CD4-positive, alpha-beta T cell treated with Interleukin-21 for 1 hour (primary cell): ENCODE measurements at regions not wholly inside any gene's neighbourhood (a gene's known extent, or its start where the extent isn't known, plus 50 kb on each side); places are given as distances from the start of the nearest gene placed in this dataset.
"Not testable (repeated sequence)": the region's sequence is repeated elsewhere in the genome, so short reads cannot be mapped to it uniquely, and the experiment has no call there.

ENCODE experiments used
- DNase-seq: peaks from one replicate; pipeline ENCODE4 v3.0.0-alpha.2; 2020

DNA sequence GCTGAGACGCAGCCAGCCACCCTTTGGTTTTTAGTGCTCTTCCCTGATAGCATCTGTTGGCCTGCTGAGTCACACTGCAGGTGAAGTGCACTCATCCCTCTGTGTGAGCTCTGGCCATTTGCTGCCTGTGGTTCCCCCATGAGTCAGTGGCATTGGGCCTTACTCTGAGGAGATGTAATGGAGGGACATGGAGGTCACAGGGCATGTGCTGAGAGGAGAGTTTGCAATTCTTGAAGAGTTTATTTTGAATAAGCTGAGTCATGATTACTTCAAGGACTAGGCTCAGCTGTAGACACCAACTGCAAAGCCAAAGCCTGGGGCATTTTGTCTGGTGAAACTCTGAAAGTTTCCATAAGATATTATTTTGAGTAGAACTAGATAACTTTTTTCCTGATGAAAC is 200.3 kb downstream of the BCL2L11 start:
- DNase-seq: not testable (repeated sequence)

GRCh38 chr2:111323384-111323783 is 202.7 kb downstream of the BCL2L11 start:
- not testable (repeated sequence) for DNase-seq

DNA sequence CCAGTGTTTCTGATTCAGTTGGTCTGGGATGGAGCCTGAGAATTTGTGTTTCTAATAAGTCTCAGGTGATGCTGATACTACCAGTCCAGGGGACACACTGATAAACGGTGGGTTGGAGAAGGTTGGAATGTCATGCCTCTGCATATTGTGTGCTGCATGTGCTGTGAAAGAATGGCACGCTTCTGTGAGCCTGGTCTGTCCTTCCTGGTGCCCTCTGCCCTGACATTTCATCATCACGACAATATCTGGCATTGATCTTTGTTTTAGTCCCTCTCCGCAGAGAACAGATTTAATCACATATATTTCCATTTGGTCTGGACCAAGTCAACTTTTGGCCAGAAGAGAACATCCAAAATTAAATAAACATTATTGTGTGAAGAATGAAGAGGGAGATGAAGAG is 207.0 kb downstream of the BCL2L11 start:
- DNase-seq: not testable (repeated sequence)

DNA sequence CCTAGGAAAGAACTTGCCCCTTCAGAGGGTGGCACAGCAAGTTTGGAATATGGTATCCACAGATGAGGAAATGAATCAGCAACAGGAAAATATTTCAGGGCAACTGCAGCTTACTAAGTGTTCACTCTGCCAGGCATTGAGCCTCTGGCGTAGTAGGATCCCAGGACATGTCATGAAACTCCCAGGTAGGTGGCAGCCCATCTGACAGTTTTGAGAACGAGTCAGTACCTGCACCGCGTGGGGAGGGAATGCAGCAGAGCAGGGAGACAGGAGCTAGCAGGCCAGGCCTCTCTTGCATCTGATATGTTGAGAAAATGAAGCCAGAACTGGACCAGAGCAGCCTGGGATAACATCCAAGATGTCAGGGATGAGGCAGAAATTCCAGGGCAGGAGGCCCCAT is 208.6 kb downstream of the BCL2L11 start:
- DNase-seq: not testable (repeated sequence)

DNA sequence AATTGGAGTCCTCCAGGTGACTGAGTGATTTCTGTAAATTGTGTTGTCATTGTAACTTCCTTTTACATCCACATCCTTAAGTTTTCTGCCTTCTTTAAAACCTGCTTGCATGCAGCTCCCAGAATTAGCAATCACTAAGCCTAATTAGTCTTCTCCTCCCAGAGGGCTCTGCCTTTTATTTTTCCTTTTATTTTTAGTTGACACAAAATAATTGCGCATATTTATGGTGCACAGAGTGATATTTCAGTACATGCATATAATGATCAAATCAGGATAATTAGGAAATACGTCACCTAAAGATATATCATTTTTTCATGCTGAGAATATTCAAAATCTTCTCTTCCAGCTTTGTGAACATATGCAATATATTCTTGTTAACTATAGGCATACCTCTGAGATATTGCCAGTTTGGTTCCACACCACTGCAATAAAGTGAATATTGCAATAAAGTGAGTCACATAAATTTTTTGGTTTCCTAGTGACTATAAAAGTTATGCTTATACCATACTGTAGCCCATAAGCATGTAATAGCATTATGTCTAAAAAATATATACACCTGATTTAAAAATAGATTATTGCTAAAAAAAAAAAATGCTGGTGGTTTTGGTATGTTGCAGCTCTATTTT is 210.5 kb downstream of the BCL2L11 start:
- DNase-seq: not testable (repeated sequence)

DNA sequence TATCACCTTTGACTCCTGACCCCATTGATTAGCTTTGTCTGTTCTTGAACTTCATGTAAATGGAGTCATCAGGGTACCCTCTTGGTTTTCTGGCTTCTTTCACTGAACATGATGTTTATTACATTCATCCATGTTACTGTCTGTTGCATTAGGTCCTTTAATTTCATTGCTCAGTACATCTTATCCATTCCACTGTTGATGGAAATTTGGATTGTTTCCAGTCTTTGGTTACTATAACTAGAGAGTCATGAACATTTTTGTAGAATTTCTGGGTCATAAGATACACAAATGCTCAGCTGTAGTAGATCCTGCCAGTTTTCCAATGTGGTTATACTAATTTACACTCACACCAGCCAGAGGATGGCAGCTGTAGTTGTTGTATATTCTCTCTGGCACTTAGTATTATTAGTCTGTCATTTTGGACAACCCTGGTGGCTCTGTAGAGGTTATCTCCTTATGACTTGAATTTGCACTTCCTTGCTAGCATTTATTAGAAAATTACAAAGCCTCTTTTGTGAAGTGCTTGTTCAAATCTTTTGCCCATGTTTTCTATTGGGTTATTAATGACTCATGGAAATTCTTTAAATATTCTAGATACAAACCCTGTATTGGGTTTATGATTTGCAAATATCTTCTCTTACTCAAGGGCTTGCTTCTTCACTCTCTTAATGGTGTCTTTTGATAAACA is 214.7 kb downstream of the BCL2L11 start:
- DNase-seq: not testable (repeated sequence)

GRCh38 chr2:111338474-111338873 is 217.8 kb downstream of the BCL2L11 start:
- DNase-seq: not testable (repeated sequence)

DNA sequence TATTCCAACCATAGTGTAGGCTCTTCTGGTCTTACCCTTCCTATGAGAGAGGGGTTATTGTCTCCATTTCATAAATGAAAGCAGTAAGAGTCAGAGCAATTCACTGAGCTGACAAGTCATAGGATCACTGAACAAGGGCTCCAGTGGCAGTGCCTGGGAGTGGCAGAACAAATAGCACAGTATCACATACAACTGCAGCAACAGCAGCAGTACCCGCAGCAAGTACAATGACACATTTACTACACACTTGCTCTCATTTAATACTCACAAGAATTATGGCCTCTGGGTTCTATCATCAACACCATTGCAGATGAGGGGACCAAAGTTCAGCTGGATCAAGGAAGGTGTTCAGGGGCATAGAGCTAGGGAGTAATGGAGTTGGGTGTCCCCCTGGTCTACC is 218.8 kb downstream of the BCL2L11 start:
- DNase-seq: not testable (repeated sequence)

- not testable (repeated sequence) for DNase-seq
Observed at GRCh38 chr2:111344590-111344989, 223.9 kb downstream of the BCL2L11 start.

GRCh38 chr2:111345439-111345838 is 224.7 kb downstream of the BCL2L11 start:
- DNase-seq: not testable (repeated sequence)

GRCh38 chr2:111346018-111346930 is 225.6 kb downstream of the BCL2L11 start:
- DNase-seq: not testable (repeated sequence)

GRCh38 chr2:111347695-111348094 is 227.0 kb downstream of the BCL2L11 start:
- DNase-seq: not testable (repeated sequence)

DNA sequence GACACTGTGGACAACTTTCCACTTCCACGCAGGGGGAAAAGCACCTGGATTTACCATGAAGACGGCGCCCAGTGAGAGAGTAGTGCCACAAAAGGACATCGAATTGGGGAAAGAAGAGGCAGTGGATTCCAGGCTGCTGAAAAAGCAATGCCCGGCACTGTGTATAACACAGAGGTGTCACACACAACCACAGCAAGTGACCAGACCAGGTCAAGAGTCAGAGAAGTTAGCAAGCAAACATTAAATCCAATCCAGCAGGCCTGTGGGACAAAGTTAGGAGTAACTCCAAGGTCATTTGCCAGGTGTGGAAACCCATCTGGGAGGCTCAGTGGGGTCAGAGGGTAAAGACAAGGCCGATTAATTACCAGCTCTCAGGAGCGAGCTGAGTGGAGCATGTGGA is 227.6 kb downstream of the BCL2L11 start:
- not testable (repeated sequence) for DNase-seq

- not testable (repeated sequence) for DNase-seq
Observed at GRCh38 chr2:111355022-111355817, 234.5 kb downstream of the BCL2L11 start.

- not testable (repeated sequence) for DNase-seq
Observed at GRCh38 chr2:111355823-111356511, 235.3 kb downstream of the BCL2L11 start.

- not testable (repeated sequence) for DNase-seq
Observed at GRCh38 chr2:111356512-111357031, 235.9 kb downstream of the BCL2L11 start.

GRCh38 chr2:111365986-111366640 is 245.4 kb downstream of the BCL2L11 start:
- DNase-seq: not testable (repeated sequence)

DNA sequence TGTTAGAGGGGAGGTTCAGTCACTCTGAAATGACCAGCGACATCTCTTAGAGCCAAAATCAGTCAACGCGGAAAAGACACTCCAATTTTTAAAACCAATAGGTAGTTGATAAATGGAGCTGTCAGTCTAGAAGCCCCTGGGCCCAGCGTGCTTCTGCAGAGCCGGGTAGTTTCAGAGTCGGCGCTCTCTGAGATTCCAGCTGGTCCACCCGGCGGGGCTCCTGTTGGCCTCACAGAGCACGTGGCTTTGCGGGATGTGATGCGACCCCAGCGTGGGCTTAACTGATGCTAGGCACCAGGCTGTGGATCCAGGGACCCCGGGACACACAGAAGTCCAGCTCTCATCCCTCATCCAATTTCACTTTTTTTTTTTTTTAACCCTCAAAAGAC is 245.9 kb downstream of the BCL2L11 start:
- not testable (repeated sequence) for DNase-seq

DNA sequence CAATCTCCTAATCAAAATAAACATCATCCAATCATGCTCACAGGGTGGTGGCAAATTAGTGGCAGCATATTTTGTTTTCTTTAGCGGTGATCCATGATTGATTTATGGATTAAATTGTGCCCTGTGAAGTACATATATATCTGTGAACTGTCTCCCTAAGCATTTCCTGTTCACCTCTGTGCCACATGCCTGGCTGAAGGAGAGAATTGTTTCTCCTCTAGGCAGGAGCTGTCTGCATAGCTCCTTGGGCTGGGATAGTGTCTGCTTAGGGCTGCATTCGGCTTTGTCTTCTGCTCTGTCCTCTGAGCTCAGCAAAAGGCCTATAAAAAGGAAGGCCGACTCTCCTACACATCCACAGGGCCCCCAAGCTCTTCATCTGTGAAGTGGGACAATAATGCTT is 246.4 kb downstream of the BCL2L11 start:
- DNase-seq: not testable (repeated sequence)

GRCh38 chr2:111367871-111368270 is 247.2 kb downstream of the BCL2L11 start:
- DNase-seq: not testable (repeated sequence)

- not testable (repeated sequence) for DNase-seq
Observed at GRCh38 chr2:111368288-111368687, 247.6 kb downstream of the BCL2L11 start.
